PC-3 (cell line): ENCODE measurements at regions not wholly inside any gene's neighbourhood (a gene's known extent, or its start where the extent isn't known, plus 50 kb on each side); places are given as distances from the start of the nearest gene placed in this dataset.

Source experiments
- EZH2 ChIP-seq: fragments of 300-600 bp; sonication (generic); IDR thresholded peaks from one replicate; pipeline ENCODE4 v1.6.1; 2017; ENCODE audit warnings: antibody characterized with exemption, mild to moderate bottlenecking, low read length; ENCODE audit not compliant: unreplicated experiment
- EZH2phosphoT487 ChIP-seq: fragments of 300-600 bp; sonication (generic); IDR thresholded peaks from 2 replicates; pipeline ENCODE4 v1.6.1; 2018; ENCODE audit warnings: mild to moderate bottlenecking, antibody characterized with exemption, low read length, borderline replicate concordance
- TF ChIP-seq, protein P1 (sequence below): fragments of 300-600 bp; sonication (generic); conservative IDR thresholded peaks from 2 replicates; pipeline ENCODE4 v1.5.1; 2017; ENCODE audit warnings: antibody characterized with exemption, low read depth, mild to moderate bottlenecking, low read length

GRCh38 chr15:88391006-88391405 lies 76.2 kb downstream of the MRPL46 start:
- TF ChIP-seq, protein P1, sequence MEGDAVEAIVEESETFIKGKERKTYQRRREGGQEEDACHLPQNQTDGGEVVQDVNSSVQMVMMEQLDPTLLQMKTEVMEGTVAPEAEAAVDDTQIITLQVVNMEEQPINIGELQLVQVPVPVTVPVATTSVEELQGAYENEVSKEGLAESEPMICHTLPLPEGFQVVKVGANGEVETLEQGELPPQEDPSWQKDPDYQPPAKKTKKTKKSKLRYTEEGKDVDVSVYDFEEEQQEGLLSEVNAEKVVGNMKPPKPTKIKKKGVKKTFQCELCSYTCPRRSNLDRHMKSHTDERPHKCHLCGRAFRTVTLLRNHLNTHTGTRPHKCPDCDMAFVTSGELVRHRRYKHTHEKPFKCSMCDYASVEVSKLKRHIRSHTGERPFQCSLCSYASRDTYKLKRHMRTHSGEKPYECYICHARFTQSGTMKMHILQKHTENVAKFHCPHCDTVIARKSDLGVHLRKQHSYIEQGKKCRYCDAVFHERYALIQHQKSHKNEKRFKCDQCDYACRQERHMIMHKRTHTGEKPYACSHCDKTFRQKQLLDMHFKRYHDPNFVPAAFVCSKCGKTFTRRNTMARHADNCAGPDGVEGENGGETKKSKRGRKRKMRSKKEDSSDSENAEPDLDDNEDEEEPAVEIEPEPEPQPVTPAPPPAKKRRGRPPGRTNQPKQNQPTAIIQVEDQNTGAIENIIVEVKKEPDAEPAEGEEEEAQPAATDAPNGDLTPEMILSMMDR: no peak
- TF ChIP-seq EZH2: no peak
- no peak for TF ChIP-seq EZH2phosphoT487
